Breast epithelium (tissue), 4 donors: ENCODE measurements at regions not wholly inside any gene's neighbourhood (a gene's known extent, or its start where the extent isn't known, plus 50 kb on each side); places are given as distances from the start of the nearest gene placed in this dataset.

ENCODE experiments used
- DNase-seq, 2 donors: peaks; one replicate each; pipeline ENCODE4 v3.0.0-alpha.2; 2019; ENCODE audit warnings: low spot score in 2 of 2
- H3K27ac ChIP-seq, 2 donors: fragments of 200-600 bp; sonication (generic) in 1 of 2; one replicate each; pipeline ENCODE4 v1.5.1; 2016 to 2019; ENCODE audit warnings: mild to moderate bottlenecking in 1 of 2
- H3K27me3 ChIP-seq, 2 donors: fragments of 200-600 bp; sonication (generic) in 1 of 2; one replicate each; pipeline versions ENCODE4 v1.5.1 to v1.6.0; 2017 to 2019; ENCODE audit warnings: control low read depth in 1 of 2, mild to moderate bottlenecking in 1 of 2
- H3K36me3 ChIP-seq: fragments of 200-600 bp; one replicate; pipeline ENCODE4 v1.5.1; 2019
- H3K4me1 ChIP-seq, 2 donors: fragments of 200-600 bp; sonication (generic); one replicate each; pipeline ENCODE4 v1.5.1; 2016 to 2019; ENCODE audit warnings: control low read depth in 1 of 2
- H3K4me3 ChIP-seq, 3 donors: fragments of 200-600 bp; sonication (generic); 1 replicate in 2 of 3; 2 replicates in 1 of 3; pipeline ENCODE4 v1.5.1; 2016 to 2019; ENCODE audit warnings: mild to moderate bottlenecking in 3 of 3, moderate library complexity in 2 of 3
- H3K9me3 ChIP-seq, 2 donors: fragments of 200-600 bp; sonication (generic) in 1 of 2; one replicate each; pipeline ENCODE4 v1.5.1; 2016 to 2019; ENCODE audit warnings: control low read depth in 1 of 2
- CTCF ChIP-seq, 3 donors: fragments of 450-650 bp; IDR thresholded peaks; one replicate each; pipeline ENCODE4 v1.5.1; 2016 to 2017; ENCODE audit warnings: antibody characterized with exemption in 3 of 3, mild to moderate bottlenecking in 3 of 3, moderate library complexity in 3 of 3
- POLR2A ChIP-seq: fragments of 450-650 bp; IDR thresholded peaks from one replicate; pipeline ENCODE4 v1.6.1; 2016; ENCODE audit warnings: antibody characterized with exemption, mild to moderate bottlenecking, moderate library complexity
- POLR2AphosphoS5 ChIP-seq, 3 donors: sonication (generic); formaldehyde crosslinking; IDR thresholded peaks; one replicate each; pipeline ENCODE4 v1.6.1; 2017; ENCODE audit warnings: antibody characterized with exemption in 3 of 3
- intact Hi-C: fragments of 100-400 bp; cut with DNase I; formaldehyde crosslinking; loops from one replicate; pipeline ENCODE4 v1.15.1; 2023; ENCODE audit warnings: low total_unique reads

- no peaks in the 10 kb centered on the region for H3K9me3 ChIP-seq
- no peaks in the 10 kb centered on the region for H3K36me3 ChIP-seq
- DNase-seq: no peak
- no peaks in the 10 kb centered on the region for H3K27me3 ChIP-seq
- TF ChIP-seq CTCF (IDR thresholded peaks at IDR 0.05) (no peak), POLR2AphosphoS5 (IDR thresholded peaks at IDR 0.05) (no peak), POLR2A (no peak)
- no peak overlapping the region for H3K27ac ChIP-seq
- no peak overlapping the region for H3K4me3 ChIP-seq
- no peaks in the 10 kb centered on the region for H3K4me1 ChIP-seq
- intact Hi-C loops: no loop called here
Measured at GRCh38 chr10:78985973-78986818, 82.6 kb upstream of the ZMIZ1 start.

GRCh38 chr10:78991187-78991586 lies 77.6 kb upstream of the ZMIZ1 start:
- intact Hi-C loops: loop anchor here (2.0 kb wide), 1 partner anchor 28 kb away; no protein-coding TSS in a partner anchor
- Histone ChIP-seq H3K4me3 (no peak overlapping the region), H3K4me1 (no peaks in the 10 kb centered on the region), H3K36me3 (no peaks in the 10 kb centered on the region), H3K9me3 (no peaks in the 10 kb centered on the region), H3K27ac (no peak overlapping the region), H3K27me3 (no peaks in the 10 kb centered on the region)
- no peak for DNase-seq
- no peak for TF ChIP-seq POLR2AphosphoS5 (IDR thresholded peaks at IDR 0.05)
- no peak for TF ChIP-seq POLR2A
- TF ChIP-seq CTCF (IDR thresholded peaks at IDR 0.05): no peak

GRCh38 chr10:78992333-78992732 lies 76.4 kb upstream of the ZMIZ1 start:
- TF ChIP-seq POLR2A: no peak
- TF ChIP-seq POLR2AphosphoS5 (IDR thresholded peaks at IDR 0.05): no peak
- TF ChIP-seq CTCF (IDR thresholded peaks at IDR 0.05): no peak
- intact Hi-C loops: no loop called here
- Histone ChIP-seq H3K4me1 (no peaks in the 10 kb centered on the region), H3K27ac (no peak overlapping the region), H3K36me3 (no peaks in the 10 kb centered on the region), H3K27me3 (no peaks in the 10 kb centered on the region), H3K4me3 (no peak overlapping the region), H3K9me3 (no peaks in the 10 kb centered on the region)
- no peak for DNase-seq

- Histone ChIP-seq H3K27me3 (no peaks in the 10 kb centered on the region), H3K36me3 (no peaks in the 10 kb centered on the region), H3K4me3 (no peak overlapping the region), H3K9me3 (no peaks in the 10 kb centered on the region), H3K4me1 (no peaks in the 10 kb centered on the region), H3K27ac (no peak overlapping the region)
- no peak for DNase-seq
- intact Hi-C loops: no loop called here
- no peak for TF ChIP-seq POLR2A
- no peak for TF ChIP-seq POLR2AphosphoS5 (IDR thresholded peaks at IDR 0.05)
- TF ChIP-seq CTCF (IDR thresholded peaks at IDR 0.05): no peak
Measured at GRCh38 chr10:78993261-78993945, 75.4 kb upstream of the ZMIZ1 start.
